DMS153 treated with DMSO at 0.1 percent for 48 hours (cell line): ENCODE measurements at regions not wholly inside any gene's neighbourhood (a gene's known extent, or its start where the extent isn't known, plus 50 kb on each side); places are given as distances from the start of the nearest gene placed in this dataset.
"Not testable (repeated sequence)": the region's sequence is repeated elsewhere in the genome, so short reads cannot be mapped to it uniquely, and the experiment has no call there.

Source experiments
- DNase-seq: peaks from one replicate; lab custom pipeline; 2025; ENCODE audit not compliant: unreplicated experiment; lab: John Stamatoyannopoulos, UW

GRCh38 chr14:66008631-66009030, 477.5 kb upstream of the CCDC196 start:
- DNase-seq = no peak

- DNase-seq = no peak
These were observed 477.1 kb upstream of the CCDC196 start for GRCh38 chr14:66009089-66009488.

GRCh38 chr14:66010695-66011094, 475.5 kb upstream of the CCDC196 start:
- DNase-seq = no peak

- no peak for DNase-seq
These were observed 474.3 kb upstream of the CCDC196 start for GRCh38 chr14:66011855-66012254.

GRCh38 chr14:66013607-66014006, 472.6 kb upstream of the CCDC196 start:
- DNase-seq = not testable (repeated sequence)

GRCh38 chr14:66015071-66015780, 470.9 kb upstream of the CCDC196 start:
- DNase-seq = no peak

GRCh38 chr14:66017927-66018326, 468.2 kb upstream of the CCDC196 start:
- DNase-seq = no peak

- no peak for DNase-seq
These were observed 463.6 kb upstream of the CCDC196 start for GRCh38 chr14:66022526-66022925.

- DNase-seq = no peak
These were observed 460.4 kb upstream of the CCDC196 start for GRCh38 chr14:66025779-66026178.

GRCh38 chr14:66031981-66032380, 454.2 kb upstream of the CCDC196 start:
- DNase-seq = not testable (repeated sequence)

- DNase-seq = no peak
These were observed 453.4 kb upstream of the CCDC196 start for GRCh38 chr14:66032800-66033199.

- no peak for DNase-seq
These were observed 449.6 kb upstream of the CCDC196 start for GRCh38 chr14:66036547-66036946.

GRCh38 chr14:66037361-66037760, 448.8 kb upstream of the CCDC196 start:
- DNase-seq = no peak

GRCh38 chr14:66038212-66038611, 448.0 kb upstream of the CCDC196 start:
- no peak for DNase-seq

GRCh38 chr14:66038618-66039017, 447.6 kb upstream of the CCDC196 start:
- no peak for DNase-seq

- no peak for DNase-seq
These were observed 446.7 kb upstream of the CCDC196 start for GRCh38 chr14:66039495-66039894.

- no peak for DNase-seq
These were observed 444.6 kb upstream of the CCDC196 start for GRCh38 chr14:66041582-66041981.

GRCh38 chr14:66043921-66044320, 442.2 kb upstream of the CCDC196 start:
- DNase-seq = no peak

- no peak for DNase-seq
These were observed 440.6 kb upstream of the CCDC196 start for GRCh38 chr14:66045572-66046021.

- DNase-seq = no peak
These were observed 440.1 kb upstream of the CCDC196 start for GRCh38 chr14:66046035-66046434.

GRCh38 chr14:66046591-66046990, 439.6 kb upstream of the CCDC196 start:
- no peak for DNase-seq

GRCh38 chr14:66056268-66056907, 429.8 kb upstream of the CCDC196 start:
- no peak for DNase-seq
